Right atrium auricular region (tissue), 2 donors: ENCODE measurements at regions not wholly inside any gene's neighbourhood (a gene's known extent, or its start where the extent isn't known, plus 50 kb on each side); places are given as distances from the start of the nearest gene placed in this dataset.

Experiments used
- DNase-seq: peaks from one replicate; pipeline ENCODE4 v3.0.0-alpha.2; 2019; ENCODE audit warnings: low spot score
- H3K27ac ChIP-seq, 2 donors: fragments of 200-600 bp; sonication (generic); 1 replicate in 1 of 2; 2 replicates in 1 of 2; pipeline ENCODE4 v1.5.1; 2016 to 2019
- H3K27me3 ChIP-seq, 2 donors: fragments of 200-600 bp; sonication (generic); one replicate each; pipeline versions ENCODE4 v1.5.1 to v1.6.0; 2017 to 2019
- H3K36me3 ChIP-seq: fragments of 200-600 bp; sonication (generic); one replicate; pipeline ENCODE4 v1.5.1; 2016
- H3K4me1 ChIP-seq, 2 donors: fragments of 200-600 bp; sonication (generic); one replicate each; pipeline versions ENCODE4 v1.5.1 to v1.6.0; 2017 to 2019
- H3K4me3 ChIP-seq, 2 donors: fragments of 200-600 bp; sonication (generic); 1 replicate in 1 of 2; 2 replicates in 1 of 2; pipeline ENCODE4 v1.5.1; 2017 to 2019; ENCODE audit warnings: mild to moderate bottlenecking in 1 of 2, moderate library complexity in 1 of 2
- H3K9me3 ChIP-seq, 2 donors: fragments of 200-600 bp; sonication (generic); one replicate each; pipeline ENCODE4 v1.5.1; 2019
- TF ChIP-seq, protein P1 (sequence below), 2 donors: fragments of 200-600 bp; sonication (generic); IDR thresholded peaks; one replicate each; pipeline ENCODE4 v1.5.1; 2019; ENCODE audit warnings: antibody characterized with exemption in 2 of 2

DNA sequence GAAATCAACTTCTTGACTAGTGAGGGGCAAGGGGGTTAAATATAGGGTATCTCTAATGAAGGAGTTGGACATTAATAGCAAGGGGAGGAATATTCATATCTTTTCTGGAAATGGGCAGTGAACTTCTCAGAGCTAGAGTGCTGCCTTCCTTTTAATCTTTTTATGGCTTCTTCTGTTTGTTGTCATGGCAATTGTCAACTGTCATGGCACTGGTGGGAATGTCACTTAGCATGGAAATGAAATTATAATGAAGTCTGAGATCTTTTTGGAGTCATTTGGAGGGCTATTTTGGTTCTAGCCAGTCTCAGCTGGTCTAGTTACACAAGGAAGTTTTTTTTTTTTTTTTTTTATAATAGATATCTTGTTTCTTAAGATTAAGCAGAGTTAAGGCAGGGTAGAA is 250.2 kb downstream of the AASDHPPT start:
- H3K4me3 ChIP-seq: no peak overlapping the region
- no peaks in the 10 kb centered on the region for H3K9me3 ChIP-seq
- TF ChIP-seq, protein P1, sequence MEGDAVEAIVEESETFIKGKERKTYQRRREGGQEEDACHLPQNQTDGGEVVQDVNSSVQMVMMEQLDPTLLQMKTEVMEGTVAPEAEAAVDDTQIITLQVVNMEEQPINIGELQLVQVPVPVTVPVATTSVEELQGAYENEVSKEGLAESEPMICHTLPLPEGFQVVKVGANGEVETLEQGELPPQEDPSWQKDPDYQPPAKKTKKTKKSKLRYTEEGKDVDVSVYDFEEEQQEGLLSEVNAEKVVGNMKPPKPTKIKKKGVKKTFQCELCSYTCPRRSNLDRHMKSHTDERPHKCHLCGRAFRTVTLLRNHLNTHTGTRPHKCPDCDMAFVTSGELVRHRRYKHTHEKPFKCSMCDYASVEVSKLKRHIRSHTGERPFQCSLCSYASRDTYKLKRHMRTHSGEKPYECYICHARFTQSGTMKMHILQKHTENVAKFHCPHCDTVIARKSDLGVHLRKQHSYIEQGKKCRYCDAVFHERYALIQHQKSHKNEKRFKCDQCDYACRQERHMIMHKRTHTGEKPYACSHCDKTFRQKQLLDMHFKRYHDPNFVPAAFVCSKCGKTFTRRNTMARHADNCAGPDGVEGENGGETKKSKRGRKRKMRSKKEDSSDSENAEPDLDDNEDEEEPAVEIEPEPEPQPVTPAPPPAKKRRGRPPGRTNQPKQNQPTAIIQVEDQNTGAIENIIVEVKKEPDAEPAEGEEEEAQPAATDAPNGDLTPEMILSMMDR (IDR thresholded peaks at IDR 0.05): no peak
- H3K27me3 ChIP-seq: no peaks in the 10 kb centered on the region
- no peaks in the 10 kb centered on the region for H3K4me1 ChIP-seq
- no peak overlapping the region for H3K27ac ChIP-seq
- DNase-seq: no peak
- no peaks in the 10 kb centered on the region for H3K36me3 ChIP-seq

- TF ChIP-seq, protein P1 (IDR thresholded peaks at IDR 0.05): no peak
- no peaks in the 10 kb centered on the region for H3K4me1 ChIP-seq
- DNase-seq: no peak
- no peak overlapping the region for H3K4me3 ChIP-seq
- no peaks in the 10 kb centered on the region for H3K27me3 ChIP-seq
- no peaks in the 10 kb centered on the region for H3K9me3 ChIP-seq
- no peaks in the 10 kb centered on the region for H3K36me3 ChIP-seq
- no peak overlapping the region for H3K27ac ChIP-seq
These were observed 252.0 kb downstream of the AASDHPPT start for GRCh38 chr11:106329273-106330018.

- TF ChIP-seq, protein P1 (IDR thresholded peaks at IDR 0.05): no peak
- Histone ChIP-seq H3K9me3 (no peaks in the 10 kb centered on the region), H3K4me3 (no peak overlapping the region), H3K27ac (no peak overlapping the region), H3K27me3 (no peaks in the 10 kb centered on the region), H3K4me1 (no peaks in the 10 kb centered on the region), H3K36me3 (no peaks in the 10 kb centered on the region)
- DNase-seq: no peak
These were observed 253.7 kb downstream of the AASDHPPT start for GRCh38 chr11:106331176-106331575.

DNA sequence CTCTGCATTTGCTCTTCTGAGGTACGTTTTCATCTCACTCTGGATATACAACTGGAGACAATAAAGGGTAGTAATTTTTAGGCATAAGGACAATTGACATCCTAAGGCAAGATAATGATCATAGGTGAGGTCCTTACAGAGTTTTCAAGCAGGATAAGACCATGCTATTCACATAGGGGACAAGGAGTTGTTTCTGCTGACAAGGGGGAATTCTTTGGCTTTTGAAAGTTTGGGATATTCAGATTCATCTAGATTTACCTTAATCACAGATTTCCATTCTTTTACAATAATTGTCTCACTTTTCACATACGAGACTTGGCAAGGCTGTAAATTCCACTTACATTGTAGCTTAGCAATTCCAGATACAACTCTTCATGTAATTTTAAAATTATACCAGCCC is 256.2 kb downstream of the AASDHPPT start:
- H3K4me3 ChIP-seq: no peak overlapping the region
- H3K27me3 ChIP-seq: no peaks in the 10 kb centered on the region
- no peaks in the 10 kb centered on the region for H3K4me1 ChIP-seq
- H3K27ac ChIP-seq: no peak overlapping the region
- no peaks in the 10 kb centered on the region for H3K36me3 ChIP-seq
- TF ChIP-seq, protein P1 (IDR thresholded peaks at IDR 0.05): no peak
- no peak for DNase-seq
- H3K9me3 ChIP-seq: no peaks in the 10 kb centered on the region

- no peak for DNase-seq
- no peaks in the 10 kb centered on the region for H3K36me3 ChIP-seq
- no peaks in the 10 kb centered on the region for H3K9me3 ChIP-seq
- TF ChIP-seq, protein P1 (IDR thresholded peaks at IDR 0.05): no peak
- H3K4me1 ChIP-seq: no peaks in the 10 kb centered on the region
- H3K27me3 ChIP-seq: no peaks in the 10 kb centered on the region
- H3K27ac ChIP-seq: no peak overlapping the region
- H3K4me3 ChIP-seq: no peak overlapping the region
These were observed 266.9 kb downstream of the AASDHPPT start for GRCh38 chr11:106344394-106344793.

DNA sequence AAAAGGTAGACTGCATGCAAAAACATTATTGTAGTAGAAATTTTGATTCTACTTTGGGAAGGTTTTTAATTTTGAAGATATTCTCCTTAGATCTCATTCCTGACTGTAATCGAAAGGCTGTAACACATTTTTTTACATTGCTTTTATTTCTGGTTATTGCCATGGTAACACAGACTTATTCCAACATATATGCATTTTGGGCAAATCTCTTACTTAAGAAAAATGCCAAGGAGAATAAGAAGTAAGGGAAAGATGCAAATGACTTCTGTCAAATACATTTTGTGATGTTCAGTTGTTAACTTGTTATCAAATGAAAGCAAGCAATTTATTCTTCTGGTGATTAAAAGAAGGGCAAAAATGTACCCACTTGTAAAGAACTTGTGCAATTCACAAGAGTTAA is 267.5 kb downstream of the AASDHPPT start:
- H3K27me3 ChIP-seq: no peaks in the 10 kb centered on the region
- no peaks in the 10 kb centered on the region for H3K36me3 ChIP-seq
- TF ChIP-seq, protein P1 (IDR thresholded peaks at IDR 0.05): no peak
- H3K4me1 ChIP-seq: no peaks in the 10 kb centered on the region
- no peak overlapping the region for H3K4me3 ChIP-seq
- no peak for DNase-seq
- H3K9me3 ChIP-seq: no peaks in the 10 kb centered on the region
- no peak overlapping the region for H3K27ac ChIP-seq
